ENCODE measurements at regions not wholly inside any gene's neighbourhood (a gene's known extent, or its start where the extent isn't known, plus 50 kb on each side); places are given as distances from the start of the nearest gene placed in this dataset.

DNA sequence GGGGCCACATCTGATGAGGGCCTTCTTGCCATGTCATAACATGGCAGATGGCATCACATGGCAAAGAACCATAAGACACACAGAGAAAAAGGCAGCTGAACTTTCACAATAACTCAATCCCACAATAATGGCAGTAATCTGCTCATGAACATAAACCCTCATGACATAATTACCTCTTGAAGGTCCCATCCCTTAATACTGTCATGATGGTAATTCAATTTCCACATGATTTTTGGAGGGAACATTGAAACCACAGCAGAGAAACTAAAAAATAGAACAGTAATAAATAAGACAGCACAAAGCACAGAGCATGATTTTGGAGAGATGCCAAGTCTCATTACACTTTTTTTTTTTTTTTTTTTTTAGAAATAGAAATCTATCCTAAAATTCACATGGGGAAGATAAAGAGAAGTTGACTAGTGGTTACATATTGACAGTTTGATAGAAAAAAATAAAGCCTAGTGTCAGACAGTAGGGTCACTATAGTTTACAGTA, 61.8 kb upstream of the ATF7IP start:
- H3K27ac ChIP-seq (ENCODE audit: low read depth, low read length) = no peak overlapping the region
- DNase-seq (ENCODE audit: low read depth) (no peak), FAIRE-seq (no peak)
- H3K4me1 ChIP-seq (ENCODE audit: insufficient read depth, low read length) = no peaks in the 10 kb centered on the region
- H3K9ac ChIP-seq (ENCODE audit: low read length) = no peak overlapping the region
- no peak overlapping the region for H3K4me3 Mint-ChIP-seq (ENCODE audit: unreplicated experiment)
- H4K20me1 ChIP-seq (ENCODE audit: insufficient read depth, low read length) = no peaks in the 10 kb centered on the region
- H3K9me3 Mint-ChIP-seq (ENCODE audit: unreplicated experiment) = peaks cover 10% of the 10 kb centered on the region
- H3K36me3 ChIP-seq (ENCODE audit: insufficient read depth, low read length) = no peaks in the 10 kb centered on the region
- H3K27me3 Mint-ChIP-seq (ENCODE audit: low read depth, unreplicated experiment) = no peaks in the 10 kb centered on the region
- no peaks in the 10 kb centered on the region for H3K27me3 ChIP-seq (ENCODE audit: insufficient read depth, low read length)
- no peaks in the 10 kb centered on the region for H3K4me1 Mint-ChIP-seq (ENCODE audit: low read depth, unreplicated experiment)
- no peaks in the 10 kb centered on the region for H3K79me2 ChIP-seq (ENCODE audit: insufficient read depth, low read length)
- no peaks in the 10 kb centered on the region for H3K36me3 Mint-ChIP-seq (ENCODE audit: low read depth, unreplicated experiment)
- no peak overlapping the region for H3K4me2 ChIP-seq (ENCODE audit: low read length)
- no peak overlapping the region for H3K4me3 ChIP-seq (ENCODE audit: insufficient read depth, low read depth, low read length)
- no peaks in the 10 kb centered on the region for H3K9me3 ChIP-seq (ENCODE audit: insufficient read depth, low read depth, low read length)
- H3K27ac Mint-ChIP-seq (ENCODE audit: unreplicated experiment) = no peak overlapping the region
- no peak overlapping the region for H2AFZ ChIP-seq (ENCODE audit: low read depth, low read length)
- TF ChIP-seq, protein P1, sequence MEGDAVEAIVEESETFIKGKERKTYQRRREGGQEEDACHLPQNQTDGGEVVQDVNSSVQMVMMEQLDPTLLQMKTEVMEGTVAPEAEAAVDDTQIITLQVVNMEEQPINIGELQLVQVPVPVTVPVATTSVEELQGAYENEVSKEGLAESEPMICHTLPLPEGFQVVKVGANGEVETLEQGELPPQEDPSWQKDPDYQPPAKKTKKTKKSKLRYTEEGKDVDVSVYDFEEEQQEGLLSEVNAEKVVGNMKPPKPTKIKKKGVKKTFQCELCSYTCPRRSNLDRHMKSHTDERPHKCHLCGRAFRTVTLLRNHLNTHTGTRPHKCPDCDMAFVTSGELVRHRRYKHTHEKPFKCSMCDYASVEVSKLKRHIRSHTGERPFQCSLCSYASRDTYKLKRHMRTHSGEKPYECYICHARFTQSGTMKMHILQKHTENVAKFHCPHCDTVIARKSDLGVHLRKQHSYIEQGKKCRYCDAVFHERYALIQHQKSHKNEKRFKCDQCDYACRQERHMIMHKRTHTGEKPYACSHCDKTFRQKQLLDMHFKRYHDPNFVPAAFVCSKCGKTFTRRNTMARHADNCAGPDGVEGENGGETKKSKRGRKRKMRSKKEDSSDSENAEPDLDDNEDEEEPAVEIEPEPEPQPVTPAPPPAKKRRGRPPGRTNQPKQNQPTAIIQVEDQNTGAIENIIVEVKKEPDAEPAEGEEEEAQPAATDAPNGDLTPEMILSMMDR (IDR thresholded peaks at IDR 0.05; ENCODE audit: insufficient read depth, low read depth, low read length) = no peak
- TF ChIP-seq EZH2 (IDR thresholded peaks at IDR 0.05; ENCODE audit: insufficient read depth, low read length) = no peak

DNA sequence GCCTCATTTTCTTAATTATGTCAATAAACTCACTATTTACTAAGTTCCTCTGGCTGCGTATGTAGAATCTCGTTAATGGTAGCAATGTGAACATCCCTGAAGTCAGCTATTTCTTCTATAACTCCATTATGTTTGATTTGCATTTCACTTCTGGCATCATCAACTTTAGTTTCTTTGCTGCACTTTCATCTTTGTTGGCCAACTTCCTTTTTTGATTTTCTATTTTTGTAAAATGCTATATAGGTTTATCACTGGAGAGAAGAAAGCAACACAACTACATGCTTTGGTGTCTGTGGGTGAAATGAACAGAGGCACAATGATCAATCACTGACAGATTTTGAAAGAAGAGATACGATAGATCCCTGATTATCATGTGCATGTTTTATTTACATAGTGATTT, 58.5 kb upstream of the ATF7IP start:
- Histone ChIP-seq H3K36me3 (ENCODE audit: insufficient read depth, low read length) (no peaks in the 10 kb centered on the region), H3K79me2 (ENCODE audit: insufficient read depth, low read length) (no peaks in the 10 kb centered on the region), H2AFZ (ENCODE audit: low read depth, low read length) (no peak overlapping the region), H3K9me3 (ENCODE audit: insufficient read depth, low read depth, low read length) (no peaks in the 10 kb centered on the region), H3K9ac (ENCODE audit: low read length) (no peak overlapping the region), H4K20me1 (ENCODE audit: insufficient read depth, low read length) (no peaks in the 10 kb centered on the region), H3K27ac (ENCODE audit: low read depth, low read length) (no peak overlapping the region), H3K4me3 (ENCODE audit: insufficient read depth, low read depth, low read length) (no peak overlapping the region), H3K4me1 (ENCODE audit: insufficient read depth, low read length) (no peaks in the 10 kb centered on the region), H3K27me3 (ENCODE audit: insufficient read depth, low read length) (no peaks in the 10 kb centered on the region), H3K4me2 (ENCODE audit: low read length) (no peak overlapping the region)
- TF ChIP-seq, protein P1 (IDR thresholded peaks at IDR 0.05; ENCODE audit: insufficient read depth, low read depth, low read length) = no peak
- no peak for TF ChIP-seq EZH2 (IDR thresholded peaks at IDR 0.05; ENCODE audit: insufficient read depth, low read length)
- H3K4me3 Mint-ChIP-seq (ENCODE audit: unreplicated experiment) = no peak overlapping the region
- H3K36me3 Mint-ChIP-seq (ENCODE audit: low read depth, unreplicated experiment) = no peaks in the 10 kb centered on the region
- DNase-seq (ENCODE audit: low read depth) (no peak), FAIRE-seq (no peak)
- no peak overlapping the region for H3K27ac Mint-ChIP-seq (ENCODE audit: unreplicated experiment)
- peaks cover 2% of the 10 kb centered on the region for H3K9me3 Mint-ChIP-seq (ENCODE audit: unreplicated experiment)
- no peaks in the 10 kb centered on the region for H3K27me3 Mint-ChIP-seq (ENCODE audit: low read depth, unreplicated experiment)
- no peaks in the 10 kb centered on the region for H3K4me1 Mint-ChIP-seq (ENCODE audit: low read depth, unreplicated experiment)

DNA sequence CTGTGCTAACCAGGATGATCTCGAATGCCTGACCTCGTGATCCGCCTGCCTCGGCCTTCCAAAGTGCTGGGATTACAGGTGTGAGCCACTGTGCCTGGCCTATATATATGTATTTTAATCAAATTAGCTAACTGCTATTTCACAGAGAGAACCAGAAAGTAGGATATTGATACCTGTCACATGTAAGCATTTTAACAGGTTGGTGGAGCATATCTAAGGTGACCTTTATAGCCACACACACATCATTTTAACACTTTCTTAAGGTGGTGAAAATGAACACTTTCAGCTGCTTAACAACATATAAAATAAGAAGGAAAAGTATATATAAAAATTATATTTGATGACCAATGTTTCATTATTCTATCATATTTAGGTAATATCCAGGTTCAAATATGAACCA, 57.0 kb upstream of the ATF7IP start:
- no peak overlapping the region for H3K9ac ChIP-seq (ENCODE audit: low read length)
- Mint-ChIP-seq H3K4me1 (ENCODE audit: low read depth, unreplicated experiment) (no peaks in the 10 kb centered on the region), H3K27me3 (ENCODE audit: low read depth, unreplicated experiment) (no peaks in the 10 kb centered on the region), H3K4me3 (ENCODE audit: unreplicated experiment) (no peak overlapping the region), H3K36me3 (ENCODE audit: low read depth, unreplicated experiment) (no peaks in the 10 kb centered on the region), H3K9me3 (ENCODE audit: unreplicated experiment) (peaks cover 2% of the 10 kb centered on the region), H3K27ac (ENCODE audit: unreplicated experiment) (no peak overlapping the region)
- H3K27me3 ChIP-seq (ENCODE audit: insufficient read depth, low read length) = no peaks in the 10 kb centered on the region
- no peaks in the 10 kb centered on the region for H3K4me1 ChIP-seq (ENCODE audit: insufficient read depth, low read length)
- no peak overlapping the region for H2AFZ ChIP-seq (ENCODE audit: low read depth, low read length)
- FAIRE-seq (no peak), DNase-seq (ENCODE audit: low read depth) (no peak)
- TF ChIP-seq, protein P1 (IDR thresholded peaks at IDR 0.05; ENCODE audit: insufficient read depth, low read depth, low read length) = no peak
- no peak for TF ChIP-seq EZH2 (IDR thresholded peaks at IDR 0.05; ENCODE audit: insufficient read depth, low read length)
- no peaks in the 10 kb centered on the region for H3K36me3 ChIP-seq (ENCODE audit: insufficient read depth, low read length)
- no peak overlapping the region for H3K4me2 ChIP-seq (ENCODE audit: low read length)
- no peaks in the 10 kb centered on the region for H4K20me1 ChIP-seq (ENCODE audit: insufficient read depth, low read length)
- H3K27ac ChIP-seq (ENCODE audit: low read depth, low read length) = no peak overlapping the region
- H3K9me3 ChIP-seq (ENCODE audit: insufficient read depth, low read depth, low read length) = no peaks in the 10 kb centered on the region
- H3K4me3 ChIP-seq (ENCODE audit: insufficient read depth, low read depth, low read length) = no peak overlapping the region
- no peaks in the 10 kb centered on the region for H3K79me2 ChIP-seq (ENCODE audit: insufficient read depth, low read length)
